Loucy (cell line): ENCODE measurements at regions not wholly inside any gene's neighbourhood (a gene's known extent, or its start where the extent isn't known, plus 50 kb on each side); places are given as distances from the start of the nearest gene placed in this dataset.

Source experiments
- CTCF ChIP-seq: fragments of 200-600 bp; sonication (generic); conservative IDR thresholded peaks from 2 replicates; pipeline ENCODE4 v1.5.1; 2014; ENCODE audit warnings: mild to moderate bottlenecking, antibody characterized with exemption, low read length
- EZH2phosphoT487 ChIP-seq: fragments of 200-600 bp; IDR thresholded peaks from 2 replicates; pipeline ENCODE4 v1.6.1; 2018; ENCODE audit warnings: antibody characterized with exemption, mild to moderate bottlenecking, moderate library complexity, borderline replicate concordance

GRCh38 chr6:140775061-140775460 is 1357.7 kb upstream of the GJE1 start:
- TF ChIP-seq CTCF (no peak), EZH2phosphoT487 (no peak)
